ENCODE measurements at regions not wholly inside any gene's neighbourhood (a gene's known extent, or its start where the extent isn't known, plus 50 kb on each side); places are given as distances from the start of the nearest gene placed in this dataset.

DNA sequence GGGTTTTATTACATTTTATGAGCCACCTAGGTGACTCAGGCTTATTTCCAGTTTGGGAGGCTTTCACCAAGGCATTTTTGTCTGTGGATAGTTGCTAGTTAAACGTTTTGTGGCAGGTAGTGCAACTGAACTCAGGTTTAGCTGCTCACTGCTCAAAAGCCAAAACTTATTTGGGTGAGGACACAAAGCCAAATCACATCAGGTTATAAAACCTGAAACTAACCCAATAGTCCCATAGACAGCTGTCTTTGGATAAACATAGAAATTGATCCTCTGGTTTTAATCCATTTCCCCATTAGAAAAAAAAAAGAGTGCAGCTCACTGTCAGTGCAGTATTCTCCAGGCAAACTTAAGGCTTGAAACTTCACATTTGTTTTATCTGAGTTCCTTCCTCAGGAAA lies 362.6 kb upstream of the TFPI start:
- no peak overlapping the region for H3K4me3 Mint-ChIP-seq (ENCODE audit: unreplicated experiment)
- intact Hi-C loops (cut with micrococcal nuclease; ENCODE audit: unreplicated experiment), result no loop called here
- H3K4me1 Mint-ChIP-seq (ENCODE audit: low read depth, unreplicated experiment), result no peaks in the 10 kb centered on the region
- H3K9me3 Mint-ChIP-seq (ENCODE audit: unreplicated experiment), result no peaks in the 10 kb centered on the region
- Histone ChIP-seq H3K9me3 (no peaks in the 10 kb centered on the region), H3K36me3 (ENCODE audit: control insufficient read depth, insufficient read depth, low read length) (no peaks in the 10 kb centered on the region), H3K4me3 (ENCODE audit: low read depth, low read length) (no peak overlapping the region), H3K27me3 (replicated peaks; ENCODE audit: control insufficient read depth, insufficient read depth, low read length) (no peaks in the 10 kb centered on the region), H3K4me1 (no peaks in the 10 kb centered on the region)
- TF ChIP-seq, protein P1, sequence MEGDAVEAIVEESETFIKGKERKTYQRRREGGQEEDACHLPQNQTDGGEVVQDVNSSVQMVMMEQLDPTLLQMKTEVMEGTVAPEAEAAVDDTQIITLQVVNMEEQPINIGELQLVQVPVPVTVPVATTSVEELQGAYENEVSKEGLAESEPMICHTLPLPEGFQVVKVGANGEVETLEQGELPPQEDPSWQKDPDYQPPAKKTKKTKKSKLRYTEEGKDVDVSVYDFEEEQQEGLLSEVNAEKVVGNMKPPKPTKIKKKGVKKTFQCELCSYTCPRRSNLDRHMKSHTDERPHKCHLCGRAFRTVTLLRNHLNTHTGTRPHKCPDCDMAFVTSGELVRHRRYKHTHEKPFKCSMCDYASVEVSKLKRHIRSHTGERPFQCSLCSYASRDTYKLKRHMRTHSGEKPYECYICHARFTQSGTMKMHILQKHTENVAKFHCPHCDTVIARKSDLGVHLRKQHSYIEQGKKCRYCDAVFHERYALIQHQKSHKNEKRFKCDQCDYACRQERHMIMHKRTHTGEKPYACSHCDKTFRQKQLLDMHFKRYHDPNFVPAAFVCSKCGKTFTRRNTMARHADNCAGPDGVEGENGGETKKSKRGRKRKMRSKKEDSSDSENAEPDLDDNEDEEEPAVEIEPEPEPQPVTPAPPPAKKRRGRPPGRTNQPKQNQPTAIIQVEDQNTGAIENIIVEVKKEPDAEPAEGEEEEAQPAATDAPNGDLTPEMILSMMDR (IDR thresholded peaks at IDR 0.05; ENCODE audit: insufficient read depth in 1 of 2, low read depth in 1 of 2, low read length in 1 of 2, severe bottlenecking in 1 of 2, unreplicated experiment in 1 of 2), result no peak
- DNase-seq, result no peak
- BruUV-seq (replicated peaks), result no TSS peak
- no peaks in the 10 kb centered on the region for H3K27me3 Mint-ChIP-seq (ENCODE audit: insufficient read depth, unreplicated experiment)
- POLR2A ChIA-PET, result no interaction called here
- no peaks in the 10 kb centered on the region for H3K36me3 Mint-ChIP-seq (ENCODE audit: insufficient read depth, unreplicated experiment)
- CTCF ChIA-PET, result no interaction called here
- no peak overlapping the region for H3K27ac Mint-ChIP-seq (ENCODE audit: unreplicated experiment)

DNA sequence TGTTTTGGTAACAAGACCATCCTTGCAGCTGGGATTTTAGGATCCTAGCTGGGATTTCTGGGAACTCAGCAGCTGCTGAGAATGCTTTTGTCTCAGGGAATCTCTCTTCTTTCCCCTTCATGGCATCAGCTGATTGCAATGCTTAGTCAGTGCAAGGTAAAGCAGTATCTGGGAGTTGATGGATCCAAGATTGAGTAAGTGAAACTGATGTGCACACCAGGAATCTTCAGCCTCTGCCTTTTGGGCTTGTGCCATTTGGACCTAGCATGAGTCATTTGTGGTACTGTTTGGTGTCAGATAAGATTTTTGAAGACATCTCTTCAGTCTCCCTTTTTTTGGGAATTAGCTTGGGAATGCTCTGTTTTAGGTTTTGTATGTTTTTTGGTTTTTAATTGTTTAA lies 363.3 kb upstream of the TFPI start:
- no peaks in the 10 kb centered on the region for H3K36me3 ChIP-seq (ENCODE audit: control insufficient read depth, insufficient read depth, low read length)
- no peaks in the 10 kb centered on the region for H3K27me3 Mint-ChIP-seq (ENCODE audit: insufficient read depth, unreplicated experiment)
- H3K9me3 ChIP-seq, result no peaks in the 10 kb centered on the region
- H3K4me1 ChIP-seq, result no peaks in the 10 kb centered on the region
- no TSS peak for BruUV-seq (replicated peaks)
- intact Hi-C loops (cut with micrococcal nuclease; ENCODE audit: unreplicated experiment), result no loop called here
- TF ChIP-seq, protein P1 (IDR thresholded peaks at IDR 0.05; ENCODE audit: insufficient read depth in 1 of 2, low read depth in 1 of 2, low read length in 1 of 2, severe bottlenecking in 1 of 2, unreplicated experiment in 1 of 2), result no peak
- no peak overlapping the region for H3K4me3 ChIP-seq (ENCODE audit: low read depth, low read length)
- no peak for DNase-seq
- CTCF ChIA-PET, result no interaction called here
- H3K9me3 Mint-ChIP-seq (ENCODE audit: unreplicated experiment), result no peaks in the 10 kb centered on the region
- POLR2A ChIA-PET, result no interaction called here
- H3K4me1 Mint-ChIP-seq (ENCODE audit: low read depth, unreplicated experiment), result no peaks in the 10 kb centered on the region
- no peak overlapping the region for H3K27ac Mint-ChIP-seq (ENCODE audit: unreplicated experiment)
- no peaks in the 10 kb centered on the region for H3K36me3 Mint-ChIP-seq (ENCODE audit: insufficient read depth, unreplicated experiment)
- no peaks in the 10 kb centered on the region for H3K27me3 ChIP-seq (replicated peaks; ENCODE audit: control insufficient read depth, insufficient read depth, low read length)
- H3K4me3 Mint-ChIP-seq (ENCODE audit: unreplicated experiment), result no peak overlapping the region

DNA sequence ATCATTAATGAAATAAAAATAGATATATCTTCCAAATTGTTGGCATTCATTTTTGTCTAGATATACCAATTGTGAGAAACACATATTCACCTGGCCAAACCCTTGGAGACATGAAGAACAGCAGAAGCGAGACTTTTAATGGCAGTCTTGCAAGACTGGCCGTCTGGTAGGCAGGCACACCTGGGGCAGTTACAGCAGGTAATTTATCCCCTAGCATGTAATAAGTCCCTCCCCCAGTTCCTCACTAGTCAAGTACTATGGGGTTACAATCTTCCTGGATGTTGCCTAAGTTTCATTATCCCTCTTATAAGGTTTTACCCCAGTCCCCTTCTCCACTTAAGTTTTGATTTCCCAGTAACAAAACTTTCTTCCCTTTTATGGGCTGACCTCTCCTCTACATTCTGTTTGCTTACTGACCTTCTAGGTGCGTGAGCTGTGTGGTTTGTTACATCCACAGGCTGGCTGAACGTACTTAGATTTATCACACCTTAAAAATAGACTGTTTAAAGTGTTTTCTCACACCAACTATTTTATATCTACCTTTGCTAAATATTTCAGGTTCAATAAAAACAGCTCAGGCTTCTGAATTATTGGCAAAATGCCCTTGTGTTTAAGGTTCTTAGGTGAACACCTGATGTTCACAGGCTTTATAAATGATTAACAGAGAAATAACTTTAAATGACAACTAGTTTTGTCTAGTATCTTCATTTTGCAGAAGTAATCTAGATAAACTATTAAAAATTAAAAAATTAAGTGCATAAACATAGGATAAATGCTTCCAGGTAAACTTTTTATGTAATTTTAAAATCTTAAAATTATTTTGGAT lies 365.0 kb upstream of the TFPI start:
- H3K4me3 ChIP-seq (ENCODE audit: low read depth, low read length), result no peak overlapping the region
- H3K4me1 ChIP-seq, result no peaks in the 10 kb centered on the region
- BruUV-seq (replicated peaks), result no TSS peak
- POLR2A ChIA-PET, result no interaction called here
- DNase-seq, result no peak
- no peaks in the 10 kb centered on the region for H3K27me3 ChIP-seq (replicated peaks; ENCODE audit: control insufficient read depth, insufficient read depth, low read length)
- H3K9me3 ChIP-seq, result no peaks in the 10 kb centered on the region
- CTCF ChIA-PET, result no interaction called here
- H3K9me3 Mint-ChIP-seq (ENCODE audit: unreplicated experiment), result no peaks in the 10 kb centered on the region
- intact Hi-C loops (cut with micrococcal nuclease; ENCODE audit: unreplicated experiment), result no loop called here
- no peaks in the 10 kb centered on the region for H3K4me1 Mint-ChIP-seq (ENCODE audit: low read depth, unreplicated experiment)
- TF ChIP-seq, protein P1 (IDR thresholded peaks at IDR 0.05; ENCODE audit: insufficient read depth in 1 of 2, low read depth in 1 of 2, low read length in 1 of 2, severe bottlenecking in 1 of 2, unreplicated experiment in 1 of 2), result no peak
- no peaks in the 10 kb centered on the region for H3K36me3 Mint-ChIP-seq (ENCODE audit: insufficient read depth, unreplicated experiment)
- no peaks in the 10 kb centered on the region for H3K27me3 Mint-ChIP-seq (ENCODE audit: insufficient read depth, unreplicated experiment)
- no peaks in the 10 kb centered on the region for H3K36me3 ChIP-seq (ENCODE audit: control insufficient read depth, insufficient read depth, low read length)
- H3K27ac Mint-ChIP-seq (ENCODE audit: unreplicated experiment), result no peak overlapping the region
- H3K4me3 Mint-ChIP-seq (ENCODE audit: unreplicated experiment), result no peak overlapping the region
